GM12873 (cell line): ENCODE measurements at regions not wholly inside any gene's neighbourhood (a gene's known extent, or its start where the extent isn't known, plus 50 kb on each side); places are given as distances from the start of the nearest gene placed in this dataset.

Experiments
- CTCF ChIP-seq: IDR thresholded peaks from 2 replicates; pipeline ENCODE4 v1.5.1; 2012; ENCODE audit warnings: low read depth, mild to moderate bottlenecking, moderate library complexity, low read length, control low read depth; ENCODE audit not compliant: insufficient read depth; ENCODE audit errors: missing control alignments

GRCh38 chr6:128696691-128697689, 176.6 kb upstream of the PTPRK start:
- no peak for TF ChIP-seq CTCF

GRCh38 chr6:128694303-128695009, 174.1 kb upstream of the PTPRK start:
- TF ChIP-seq CTCF, result no peak

GRCh38 chr6:128690063-128690462, 169.7 kb upstream of the PTPRK start:
- no peak for TF ChIP-seq CTCF

GRCh38 chr6:128686084-128686483, 165.7 kb upstream of the PTPRK start:
- TF ChIP-seq CTCF, result no peak

- no peak for TF ChIP-seq CTCF
Measured at GRCh38 chr6:128676456-128676855, 156.1 kb upstream of the PTPRK start.

- TF ChIP-seq CTCF, result no peak
Measured at GRCh38 chr6:128672023-128672422, 151.6 kb upstream of the PTPRK start.

- no peak for TF ChIP-seq CTCF
Measured at GRCh38 chr6:128667339-128667858, 147.0 kb upstream of the PTPRK start.
